Fibroblast of lung (primary cell): ENCODE measurements at regions not wholly inside any gene's neighbourhood (a gene's known extent, or its start where the extent isn't known, plus 50 kb on each side); places are given as distances from the start of the nearest gene placed in this dataset.

Experiments used
- DNase-seq, 2 donors: peaks; one replicate each; pipeline versions ENCODE4 v3.0.0 to v3.0.0-alpha.2; 2010; ENCODE audit warnings: low read depth in 2 of 2
- H2AFZ ChIP-seq: 2 replicates; pipeline ENCODE4 v1.5.1; 2012; ENCODE audit warnings: low read length, control low read depth, inconsistent platforms
- H3K27ac ChIP-seq: 2 replicates; pipeline ENCODE4 v1.5.1; 2011; ENCODE audit warnings: low read length, control low read depth; ENCODE audit not compliant: insufficient read depth
- H3K27me3 ChIP-seq: 2 replicates; pipeline ENCODE4 v1.5.1; 2011; ENCODE audit warnings: mild to moderate bottlenecking, low read length; ENCODE audit not compliant: control insufficient read depth, insufficient read depth
- H3K36me3 ChIP-seq: 2 replicates; pipeline ENCODE4 v1.5.1; 2011; ENCODE audit warnings: low read length; ENCODE audit not compliant: control insufficient read depth, insufficient read depth
- H3K4me1 ChIP-seq: 2 replicates; pipeline ENCODE4 v1.5.1; 2011; ENCODE audit warnings: low read length; ENCODE audit not compliant: control insufficient read depth, insufficient read depth; ENCODE audit errors: extremely low read depth
- H3K4me2 ChIP-seq: 2 replicates; pipeline ENCODE4 v1.5.1; 2011; ENCODE audit warnings: low read length, control low read depth; ENCODE audit not compliant: insufficient read depth; ENCODE audit errors: extremely low read depth
- H3K4me3 ChIP-seq, 4 experiments: fragments of 200-600 bp in 1 of 4; sonication (generic) in 1 of 4; replicated peaks in 1 of 4; 2 replicates each; pipeline ENCODE4 v1.5.1; 2011 to 2016; ENCODE audit warnings: low read length in 4 of 4, low read depth in 3 of 4, mild to moderate bottlenecking in 3 of 4, control low read depth in 2 of 4, inconsistent platforms in 1 of 4, mixed read lengths in 1 of 4; ENCODE audit not compliant: insufficient read depth in 1 of 4; ENCODE audit errors: control extremely low read depth in 1 of 4
- H3K79me2 ChIP-seq: 2 replicates; pipeline ENCODE4 v1.5.1; 2012; ENCODE audit warnings: mild to moderate bottlenecking, low read length, inconsistent platforms; ENCODE audit not compliant: control insufficient read depth, insufficient read depth
- H3K9ac ChIP-seq: 2 replicates; pipeline ENCODE4 v1.5.1; 2011; ENCODE audit warnings: mild to moderate bottlenecking, low read length, control low read depth; ENCODE audit not compliant: insufficient read depth
- H3K9me3 ChIP-seq: 2 replicates; pipeline ENCODE4 v1.5.1; 2012; ENCODE audit warnings: low read depth, low read length; ENCODE audit not compliant: control insufficient read depth, insufficient read depth
- H4K20me1 ChIP-seq: 2 replicates; pipeline ENCODE4 v1.5.1; 2011; ENCODE audit warnings: low read length; ENCODE audit not compliant: control insufficient read depth, insufficient read depth; ENCODE audit errors: extremely low read depth
- EZH2 ChIP-seq: IDR thresholded peaks from 2 replicates; pipeline ENCODE4 v1.5.1; 2012; ENCODE audit warnings: low read length, control low read depth, mild to moderate bottlenecking; ENCODE audit errors: missing control alignments
- TF ChIP-seq, protein P1 (sequence below), 2 donors: IDR thresholded peaks in 1 of 2; conservative IDR thresholded peaks in 1 of 2; 1 replicate in 1 of 2; 2 replicates in 1 of 2; pipeline ENCODE4 v1.5.1; 2011 to 2012; ENCODE audit warnings: low read length in 2 of 2, control low read depth in 1 of 2, inconsistent platforms in 1 of 2, low read depth in 1 of 2, mild to moderate bottlenecking in 1 of 2

DNA sequence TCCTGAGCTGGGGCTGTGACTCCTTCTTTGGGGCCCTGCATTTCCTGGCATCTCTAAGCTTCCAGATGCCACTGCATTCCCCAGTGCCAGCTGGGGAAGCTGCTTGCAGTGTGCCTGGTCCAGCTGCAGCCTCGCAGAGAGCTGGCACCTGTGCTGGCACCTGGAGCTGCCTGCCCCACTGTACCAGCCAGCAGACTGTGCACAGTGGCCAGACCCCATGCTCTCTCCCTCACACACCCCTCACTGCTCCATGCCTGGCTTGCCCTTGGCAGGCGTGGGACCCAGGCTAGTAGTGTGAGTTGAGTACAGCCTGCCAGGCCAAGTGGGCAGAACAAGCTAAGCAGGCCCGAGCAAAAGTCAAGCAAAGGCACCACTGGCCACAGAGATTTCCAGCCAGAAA lies 327.5 kb downstream of the NDFIP2 start:
- H4K20me1 ChIP-seq = no peaks in the 10 kb centered on the region
- H3K4me3 ChIP-seq = no peak overlapping the region
- no peak overlapping the region for H3K4me2 ChIP-seq
- H3K9me3 ChIP-seq = no peaks in the 10 kb centered on the region
- no peak for DNase-seq
- H2AFZ ChIP-seq = no peak overlapping the region
- H3K9ac ChIP-seq = no peak overlapping the region
- H3K36me3 ChIP-seq = no peaks in the 10 kb centered on the region
- peaks cover 2% of the 10 kb centered on the region for H3K4me1 ChIP-seq
- H3K27me3 ChIP-seq = no peaks in the 10 kb centered on the region
- no peak overlapping the region for H3K27ac ChIP-seq
- H3K79me2 ChIP-seq = no peaks in the 10 kb centered on the region
- TF ChIP-seq, protein P1, sequence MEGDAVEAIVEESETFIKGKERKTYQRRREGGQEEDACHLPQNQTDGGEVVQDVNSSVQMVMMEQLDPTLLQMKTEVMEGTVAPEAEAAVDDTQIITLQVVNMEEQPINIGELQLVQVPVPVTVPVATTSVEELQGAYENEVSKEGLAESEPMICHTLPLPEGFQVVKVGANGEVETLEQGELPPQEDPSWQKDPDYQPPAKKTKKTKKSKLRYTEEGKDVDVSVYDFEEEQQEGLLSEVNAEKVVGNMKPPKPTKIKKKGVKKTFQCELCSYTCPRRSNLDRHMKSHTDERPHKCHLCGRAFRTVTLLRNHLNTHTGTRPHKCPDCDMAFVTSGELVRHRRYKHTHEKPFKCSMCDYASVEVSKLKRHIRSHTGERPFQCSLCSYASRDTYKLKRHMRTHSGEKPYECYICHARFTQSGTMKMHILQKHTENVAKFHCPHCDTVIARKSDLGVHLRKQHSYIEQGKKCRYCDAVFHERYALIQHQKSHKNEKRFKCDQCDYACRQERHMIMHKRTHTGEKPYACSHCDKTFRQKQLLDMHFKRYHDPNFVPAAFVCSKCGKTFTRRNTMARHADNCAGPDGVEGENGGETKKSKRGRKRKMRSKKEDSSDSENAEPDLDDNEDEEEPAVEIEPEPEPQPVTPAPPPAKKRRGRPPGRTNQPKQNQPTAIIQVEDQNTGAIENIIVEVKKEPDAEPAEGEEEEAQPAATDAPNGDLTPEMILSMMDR (conservative IDR thresholded peaks at IDR 0.05 in 1 of 2, IDR thresholded peaks at IDR 0.05 in 1 of 2; ENCODE audit: low read depth in 1 of 2, low read length in 2 of 2) = no peak
- no peak for TF ChIP-seq EZH2

DNA sequence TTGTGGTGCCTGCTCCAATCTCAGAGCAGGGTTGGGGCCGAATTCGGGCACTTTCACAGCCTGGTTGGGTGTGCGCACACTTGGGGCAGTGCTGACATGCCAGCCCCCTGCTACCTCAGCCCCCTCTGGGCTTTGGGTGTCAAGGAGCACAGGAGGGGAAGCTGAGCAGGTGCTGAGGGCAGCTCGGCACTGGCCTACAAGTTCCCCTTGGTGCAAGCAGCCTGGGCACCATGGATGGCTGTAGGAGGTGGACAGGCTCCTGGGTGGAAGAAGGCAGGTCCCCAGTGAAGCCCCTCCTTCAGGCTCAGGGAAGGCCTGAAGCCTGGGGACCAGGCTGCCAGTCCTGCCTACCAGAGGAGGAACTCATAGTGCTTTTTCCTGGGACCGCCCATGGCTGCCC lies 326.6 kb downstream of the NDFIP2 start:
- Histone ChIP-seq H3K27me3 (no peaks in the 10 kb centered on the region), H3K9ac (no peak overlapping the region), H3K4me3 (no peak overlapping the region), H3K27ac (no peak overlapping the region), H4K20me1 (no peaks in the 10 kb centered on the region), H3K36me3 (no peaks in the 10 kb centered on the region), H3K4me1 (peaks cover 2% of the 10 kb centered on the region), H2AFZ (no peak overlapping the region), H3K79me2 (no peaks in the 10 kb centered on the region), H3K9me3 (no peaks in the 10 kb centered on the region), H3K4me2 (no peak overlapping the region)
- DNase-seq = no peak
- no peak for TF ChIP-seq EZH2
- TF ChIP-seq, protein P1 (conservative IDR thresholded peaks at IDR 0.05 in 1 of 2, IDR thresholded peaks at IDR 0.05 in 1 of 2; ENCODE audit: low read depth in 1 of 2, low read length in 2 of 2) = no peak

DNA sequence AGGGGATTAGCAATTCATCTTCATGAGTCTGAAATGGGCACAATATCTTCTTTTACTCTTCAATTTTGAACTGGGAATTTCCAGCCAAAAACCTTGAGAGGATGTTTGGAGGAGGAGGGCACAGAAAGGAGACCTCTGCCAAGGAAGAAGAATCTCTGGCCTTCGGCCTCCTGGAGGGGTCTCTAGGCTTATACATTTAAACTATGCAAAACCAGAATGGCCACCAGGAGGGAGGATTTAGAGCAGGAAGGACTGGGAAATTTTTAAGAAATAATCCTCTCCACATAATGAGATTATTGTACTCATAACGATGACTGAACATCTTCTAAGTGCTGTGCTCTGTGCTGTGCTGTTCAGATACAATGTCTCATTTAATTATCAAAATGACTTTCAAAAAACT lies 325.9 kb downstream of the NDFIP2 start:
- TF ChIP-seq, protein P1 (conservative IDR thresholded peaks at IDR 0.05 in 1 of 2, IDR thresholded peaks at IDR 0.05 in 1 of 2; ENCODE audit: low read depth in 1 of 2, low read length in 2 of 2) = no peak
- no peak for TF ChIP-seq EZH2
- H3K79me2 ChIP-seq = no peaks in the 10 kb centered on the region
- no peak overlapping the region for H3K4me3 ChIP-seq
- H3K9ac ChIP-seq = no peak overlapping the region
- no peaks in the 10 kb centered on the region for H4K20me1 ChIP-seq
- no peaks in the 10 kb centered on the region for H3K36me3 ChIP-seq
- no peak overlapping the region for H3K4me2 ChIP-seq
- H2AFZ ChIP-seq = no peak overlapping the region
- H3K9me3 ChIP-seq = no peaks in the 10 kb centered on the region
- H3K27ac ChIP-seq = no peak overlapping the region
- H3K27me3 ChIP-seq = no peaks in the 10 kb centered on the region
- no peak for DNase-seq
- peaks cover 2% of the 10 kb centered on the region for H3K4me1 ChIP-seq
